HFF-Myc (cell line): ENCODE measurements at regions not wholly inside any gene's neighbourhood (a gene's known extent, or its start where the extent isn't known, plus 50 kb on each side); places are given as distances from the start of the nearest gene placed in this dataset.

ENCODE experiments used
- DNase-seq: peaks from one replicate; pipeline ENCODE4 v3.0.0-alpha.2; 2011; ENCODE audit warnings: low read depth; ENCODE audit errors: extremely low read depth
- H3K4me3 ChIP-seq: replicated peaks from 2 replicates; pipeline ENCODE4 v1.5.1; 2011; ENCODE audit warnings: low read depth, mild to moderate bottlenecking, control low read depth, low read length
- TF ChIP-seq, protein P1 (sequence below): IDR thresholded peaks from 2 replicates; pipeline ENCODE4 v1.5.1; 2012; ENCODE audit warnings: mild to moderate bottlenecking, low read depth, low read length, control low read depth; ENCODE audit errors: missing control alignments

- H3K4me3 ChIP-seq: no peak overlapping the region
- TF ChIP-seq, protein P1, sequence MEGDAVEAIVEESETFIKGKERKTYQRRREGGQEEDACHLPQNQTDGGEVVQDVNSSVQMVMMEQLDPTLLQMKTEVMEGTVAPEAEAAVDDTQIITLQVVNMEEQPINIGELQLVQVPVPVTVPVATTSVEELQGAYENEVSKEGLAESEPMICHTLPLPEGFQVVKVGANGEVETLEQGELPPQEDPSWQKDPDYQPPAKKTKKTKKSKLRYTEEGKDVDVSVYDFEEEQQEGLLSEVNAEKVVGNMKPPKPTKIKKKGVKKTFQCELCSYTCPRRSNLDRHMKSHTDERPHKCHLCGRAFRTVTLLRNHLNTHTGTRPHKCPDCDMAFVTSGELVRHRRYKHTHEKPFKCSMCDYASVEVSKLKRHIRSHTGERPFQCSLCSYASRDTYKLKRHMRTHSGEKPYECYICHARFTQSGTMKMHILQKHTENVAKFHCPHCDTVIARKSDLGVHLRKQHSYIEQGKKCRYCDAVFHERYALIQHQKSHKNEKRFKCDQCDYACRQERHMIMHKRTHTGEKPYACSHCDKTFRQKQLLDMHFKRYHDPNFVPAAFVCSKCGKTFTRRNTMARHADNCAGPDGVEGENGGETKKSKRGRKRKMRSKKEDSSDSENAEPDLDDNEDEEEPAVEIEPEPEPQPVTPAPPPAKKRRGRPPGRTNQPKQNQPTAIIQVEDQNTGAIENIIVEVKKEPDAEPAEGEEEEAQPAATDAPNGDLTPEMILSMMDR: no peak
- no peak for DNase-seq
Observed at GRCh38 chr13:47112903-47113299, 216.0 kb upstream of the HTR2A start.

DNA sequence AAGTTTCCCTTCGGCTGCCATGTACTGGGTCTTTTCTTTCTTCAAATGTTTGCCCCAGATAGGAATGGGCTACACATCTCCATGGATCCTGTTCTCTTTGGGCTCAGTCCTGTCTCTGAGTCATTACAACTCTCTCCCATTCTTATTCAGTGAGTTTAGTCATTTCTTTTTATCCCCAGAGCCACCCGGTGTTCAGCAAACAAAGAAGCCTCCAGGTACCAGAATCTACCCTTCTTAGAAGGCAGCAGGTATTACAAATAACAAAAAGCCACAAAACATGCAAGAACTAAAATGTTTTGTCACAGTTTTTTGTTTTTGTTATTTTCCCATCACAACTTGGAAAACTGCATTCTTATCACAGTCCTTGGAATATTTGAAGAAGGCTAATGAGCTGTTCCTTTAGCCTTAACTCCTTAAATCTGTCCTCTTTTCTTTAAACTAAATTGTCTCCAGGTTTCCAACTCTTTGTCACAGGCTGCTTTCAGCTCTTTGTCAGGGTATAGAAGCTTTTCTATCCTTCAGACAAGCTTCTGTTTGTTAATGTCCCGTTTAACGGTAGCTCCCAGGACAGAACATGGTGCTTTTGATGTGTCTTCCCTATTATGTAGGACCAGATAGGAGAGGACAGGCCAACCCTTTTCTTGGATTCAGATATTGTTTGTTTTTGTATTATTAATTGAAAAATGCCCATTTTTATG lies 215.5 kb upstream of the HTR2A start:
- no peak for DNase-seq
- TF ChIP-seq, protein P1: no peak
- no peak overlapping the region for H3K4me3 ChIP-seq

DNA sequence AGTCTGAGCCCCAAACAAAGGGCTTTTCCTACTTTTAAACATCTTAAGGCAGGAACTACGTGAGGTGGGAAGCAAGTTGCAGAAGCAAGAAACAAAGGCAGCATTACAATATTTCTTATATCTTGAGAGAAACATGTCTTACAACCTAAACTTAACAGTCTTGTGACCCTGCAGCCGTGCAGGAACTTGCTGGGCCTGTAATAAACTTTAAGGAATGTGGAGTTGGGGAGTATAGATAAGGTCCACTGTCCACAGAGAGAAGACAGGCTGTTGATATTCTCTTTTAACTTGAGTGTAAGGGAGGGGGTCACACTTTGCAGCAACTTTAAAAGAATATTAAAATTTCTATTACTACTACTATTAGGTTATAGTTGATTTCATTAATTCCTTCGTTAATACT lies 214.6 kb upstream of the HTR2A start:
- no peak for DNase-seq
- TF ChIP-seq, protein P1: no peak
- no peak overlapping the region for H3K4me3 ChIP-seq

DNA sequence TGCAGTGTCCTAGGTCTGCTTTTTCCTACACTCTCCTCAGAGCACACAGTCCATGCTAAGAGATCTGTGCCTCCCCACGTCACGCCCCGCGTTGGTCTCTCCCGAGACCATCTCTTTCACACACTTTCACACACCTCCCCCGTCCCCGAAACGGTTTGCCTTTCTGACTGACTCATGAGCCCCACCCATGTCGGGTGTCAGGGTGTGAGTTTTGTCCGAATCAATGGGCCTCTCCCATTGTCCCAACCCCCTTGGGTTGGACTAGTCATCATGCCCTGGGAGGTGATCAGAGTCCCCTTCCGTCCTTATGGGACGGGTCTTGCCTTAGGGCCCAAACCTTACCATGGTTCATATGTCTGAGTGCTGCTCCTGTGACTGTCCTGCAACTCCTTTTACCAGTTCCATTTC lies 214.0 kb upstream of the HTR2A start:
- H3K4me3 ChIP-seq: no peak overlapping the region
- TF ChIP-seq, protein P1: no peak
- no peak for DNase-seq

- H3K4me3 ChIP-seq: no peak overlapping the region
- DNase-seq: no peak
- TF ChIP-seq, protein P1: no peak
Observed at GRCh38 chr13:47110141-47110540, 213.3 kb upstream of the HTR2A start.

DNA sequence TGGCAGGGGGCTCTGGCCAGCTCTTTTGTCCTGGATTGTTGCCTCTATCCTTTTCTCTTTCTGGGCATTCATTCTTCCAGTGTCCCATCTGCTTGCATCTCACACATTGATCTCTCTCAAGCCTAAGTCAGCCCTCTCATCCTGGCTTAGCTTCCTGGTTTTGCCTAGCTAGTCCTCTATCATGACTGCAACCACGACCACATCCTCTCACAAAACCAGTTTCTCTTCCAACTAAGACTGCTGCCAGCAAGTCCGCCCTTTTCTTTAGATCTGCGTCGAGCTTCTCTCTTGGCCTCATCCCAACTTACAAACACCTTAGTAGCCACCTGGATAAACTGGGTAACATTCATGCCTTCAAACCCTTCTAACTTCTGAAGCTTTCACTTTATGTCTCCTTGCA lies 212.2 kb upstream of the HTR2A start:
- H3K4me3 ChIP-seq: no peak overlapping the region
- TF ChIP-seq, protein P1: no peak
- no peak for DNase-seq
